ENCODE measurements at regions not wholly inside any gene's neighbourhood (a gene's known extent, or its start where the extent isn't known, plus 50 kb on each side); places are given as distances from the start of the nearest gene placed in this dataset.

DNA sequence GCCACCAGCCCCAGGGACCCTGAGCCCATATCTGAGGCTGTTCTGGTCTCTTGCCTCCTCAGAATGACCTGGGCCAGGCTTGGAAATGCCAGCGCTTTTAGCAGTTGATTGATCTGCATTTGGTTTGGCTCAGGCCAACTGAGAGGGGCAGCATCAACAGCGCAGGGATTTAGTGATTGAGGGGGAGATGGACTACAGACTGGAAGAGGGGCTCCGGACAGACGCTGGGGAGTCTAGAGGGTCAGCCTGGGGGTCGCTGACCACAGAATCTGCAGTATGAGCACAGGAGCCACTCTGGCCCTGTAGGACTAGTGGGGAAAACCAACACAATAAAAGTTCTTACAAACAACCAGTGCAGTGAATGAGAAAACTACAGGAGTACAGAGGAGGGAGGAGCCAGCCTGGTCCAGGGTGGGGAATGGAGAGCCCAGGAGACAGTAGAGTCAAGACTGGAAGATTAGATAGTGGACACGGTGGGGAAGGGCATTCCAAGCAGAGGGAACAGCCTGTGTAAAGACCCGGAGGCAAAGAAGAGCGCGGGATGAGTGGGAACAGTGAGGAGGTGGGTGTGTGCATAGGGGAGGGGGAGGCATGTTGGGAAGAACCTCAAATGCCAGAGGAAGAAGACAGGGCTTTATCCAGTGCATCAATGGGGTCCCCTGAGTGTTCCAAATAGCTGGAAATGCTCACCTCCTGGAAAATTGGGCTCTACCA, 128.9 kb downstream of the MRM1 start:
- H3K4me3 ChIP-seq (ENCODE audit: control insufficient read depth, low read depth, low read length): no peak overlapping the region
- no peak for DNase-seq (ENCODE audit: low read depth)
- TF ChIP-seq, protein P1, sequence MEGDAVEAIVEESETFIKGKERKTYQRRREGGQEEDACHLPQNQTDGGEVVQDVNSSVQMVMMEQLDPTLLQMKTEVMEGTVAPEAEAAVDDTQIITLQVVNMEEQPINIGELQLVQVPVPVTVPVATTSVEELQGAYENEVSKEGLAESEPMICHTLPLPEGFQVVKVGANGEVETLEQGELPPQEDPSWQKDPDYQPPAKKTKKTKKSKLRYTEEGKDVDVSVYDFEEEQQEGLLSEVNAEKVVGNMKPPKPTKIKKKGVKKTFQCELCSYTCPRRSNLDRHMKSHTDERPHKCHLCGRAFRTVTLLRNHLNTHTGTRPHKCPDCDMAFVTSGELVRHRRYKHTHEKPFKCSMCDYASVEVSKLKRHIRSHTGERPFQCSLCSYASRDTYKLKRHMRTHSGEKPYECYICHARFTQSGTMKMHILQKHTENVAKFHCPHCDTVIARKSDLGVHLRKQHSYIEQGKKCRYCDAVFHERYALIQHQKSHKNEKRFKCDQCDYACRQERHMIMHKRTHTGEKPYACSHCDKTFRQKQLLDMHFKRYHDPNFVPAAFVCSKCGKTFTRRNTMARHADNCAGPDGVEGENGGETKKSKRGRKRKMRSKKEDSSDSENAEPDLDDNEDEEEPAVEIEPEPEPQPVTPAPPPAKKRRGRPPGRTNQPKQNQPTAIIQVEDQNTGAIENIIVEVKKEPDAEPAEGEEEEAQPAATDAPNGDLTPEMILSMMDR (conservative IDR thresholded peaks at IDR 0.05; ENCODE audit: control insufficient read depth, insufficient read depth, low read depth, low read length): no peak

DNA sequence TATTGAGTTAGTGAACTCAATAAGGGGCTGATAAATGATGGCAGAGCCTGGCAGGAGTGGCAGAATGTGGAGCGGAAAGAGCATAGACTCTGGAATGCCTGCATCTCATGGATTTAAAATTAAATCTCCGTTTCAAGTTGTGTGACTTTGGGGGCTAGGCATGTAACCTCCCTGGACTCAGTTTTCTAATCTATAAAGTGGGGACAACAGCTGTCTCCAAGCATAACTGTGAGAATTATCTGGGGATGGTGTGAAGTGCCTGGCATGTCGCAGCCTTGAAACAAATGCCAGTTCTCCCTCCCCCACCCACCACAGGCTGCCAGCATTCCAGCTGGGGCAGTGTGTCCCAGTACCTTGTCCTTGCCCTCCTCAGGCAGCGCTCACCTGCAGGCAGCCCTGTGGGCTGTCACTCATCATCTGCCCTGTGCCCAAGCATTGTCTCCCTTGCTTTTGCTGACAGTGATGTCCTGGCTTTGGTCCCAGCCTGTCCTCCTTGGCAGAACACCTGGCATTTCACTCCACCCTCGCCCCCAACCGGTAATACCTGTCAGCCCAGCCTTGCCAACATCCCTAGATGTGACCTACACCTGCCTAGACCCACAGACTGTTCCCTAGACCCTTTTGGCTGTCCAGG, 129.6 kb downstream of the MRM1 start:
- no peak for DNase-seq (ENCODE audit: low read depth)
- no peak overlapping the region for H3K4me3 ChIP-seq (ENCODE audit: control insufficient read depth, low read depth, low read length)
- TF ChIP-seq, protein P1 (conservative IDR thresholded peaks at IDR 0.05; ENCODE audit: control insufficient read depth, insufficient read depth, low read depth, low read length): no peak

DNA sequence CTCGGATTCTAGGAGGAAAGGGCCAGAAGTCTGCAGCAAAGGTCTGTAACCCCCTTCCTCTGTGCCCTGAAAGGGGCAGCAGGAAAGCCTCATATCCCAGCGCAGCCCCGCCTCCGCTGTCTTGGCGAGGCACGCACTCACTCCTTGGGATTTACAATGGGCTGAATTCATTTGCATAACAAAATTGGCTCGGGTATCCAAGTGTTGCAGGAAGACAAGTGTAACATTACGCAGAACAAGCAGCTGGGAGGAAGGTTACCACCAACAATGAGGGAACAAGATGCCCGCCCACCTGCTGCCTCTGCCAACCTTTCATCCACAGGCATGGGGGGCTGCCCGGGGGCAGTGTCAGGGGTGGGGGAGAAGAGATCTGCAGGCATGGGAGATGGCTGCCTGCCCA, 130.4 kb downstream of the MRM1 start:
- no peak for DNase-seq (ENCODE audit: low read depth)
- H3K4me3 ChIP-seq (ENCODE audit: control insufficient read depth, low read depth, low read length): no peak overlapping the region
- TF ChIP-seq, protein P1 (conservative IDR thresholded peaks at IDR 0.05; ENCODE audit: control insufficient read depth, insufficient read depth, low read depth, low read length): no peak

DNA sequence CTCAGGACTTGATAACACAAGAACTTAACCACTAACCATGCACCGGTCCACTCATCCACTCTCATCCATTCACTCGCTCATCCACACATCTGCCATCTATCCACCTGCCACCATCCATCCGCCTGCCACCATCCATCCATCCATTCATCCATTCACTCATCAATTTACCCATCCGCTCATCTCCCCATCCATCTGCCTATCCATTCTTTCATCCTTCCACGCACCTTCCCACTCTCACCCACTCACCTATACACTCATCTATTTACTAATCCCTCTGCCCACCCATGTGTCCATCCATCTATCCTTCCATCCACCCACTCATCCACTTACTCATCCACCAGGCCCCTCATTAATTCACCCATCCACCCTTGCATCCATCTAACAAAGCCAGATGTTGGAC, 131.0 kb downstream of the MRM1 start:
- no peak for DNase-seq (ENCODE audit: low read depth)
- TF ChIP-seq, protein P1 (conservative IDR thresholded peaks at IDR 0.05; ENCODE audit: control insufficient read depth, insufficient read depth, low read depth, low read length): no peak
- H3K4me3 ChIP-seq (ENCODE audit: control insufficient read depth, low read depth, low read length): no peak overlapping the region

DNA sequence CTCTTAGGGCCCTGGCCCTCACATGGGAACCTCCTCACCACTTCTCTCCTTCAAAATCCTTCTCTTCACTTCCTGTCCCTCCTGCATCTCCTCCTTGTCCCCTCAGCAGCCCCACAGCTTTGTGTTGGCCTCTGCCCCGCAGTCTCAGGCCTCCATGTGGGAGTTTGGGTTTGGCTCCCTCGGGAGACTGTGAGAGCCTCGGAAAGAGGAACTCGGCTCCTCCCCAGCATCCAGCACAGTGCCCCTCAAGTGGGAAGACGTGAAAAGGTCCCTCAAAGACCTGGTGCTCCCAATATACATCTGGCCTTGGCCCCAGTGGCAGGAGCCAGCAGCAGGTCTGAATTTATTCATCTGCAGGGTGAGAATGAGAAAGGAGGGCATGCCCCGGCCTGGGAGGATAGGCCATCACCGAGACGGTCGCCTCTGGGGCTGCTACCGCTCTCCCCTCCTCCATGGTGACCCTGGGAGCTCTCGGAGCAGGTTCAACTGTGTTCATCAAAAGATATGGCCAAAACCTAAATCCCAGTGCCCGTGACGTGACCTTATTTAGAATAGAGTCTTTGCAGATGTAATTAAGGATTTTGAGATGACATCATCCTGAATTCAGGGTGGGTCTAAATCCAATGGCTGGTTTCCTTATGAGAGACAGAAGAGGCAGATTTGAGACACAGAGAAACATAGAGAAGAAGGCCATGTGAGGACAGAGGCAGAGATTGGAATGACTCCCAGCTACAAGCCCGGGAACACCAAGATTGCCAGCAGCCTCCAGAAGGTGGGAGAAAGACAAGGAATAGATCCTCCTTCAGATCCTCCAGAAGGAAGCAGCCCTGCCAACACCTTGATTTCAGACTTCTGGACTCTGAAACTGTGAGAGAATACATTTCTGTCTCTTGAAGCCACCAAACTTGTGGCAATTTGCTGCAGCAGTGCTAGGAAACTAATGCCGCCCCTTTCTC, 135.1 kb downstream of the MRM1 start:
- no peak for DNase-seq (ENCODE audit: low read depth)
- TF ChIP-seq, protein P1 (conservative IDR thresholded peaks at IDR 0.05; ENCODE audit: control insufficient read depth, insufficient read depth, low read depth, low read length): no peak
- H3K4me3 ChIP-seq (ENCODE audit: control insufficient read depth, low read depth, low read length): no peak overlapping the region

DNA sequence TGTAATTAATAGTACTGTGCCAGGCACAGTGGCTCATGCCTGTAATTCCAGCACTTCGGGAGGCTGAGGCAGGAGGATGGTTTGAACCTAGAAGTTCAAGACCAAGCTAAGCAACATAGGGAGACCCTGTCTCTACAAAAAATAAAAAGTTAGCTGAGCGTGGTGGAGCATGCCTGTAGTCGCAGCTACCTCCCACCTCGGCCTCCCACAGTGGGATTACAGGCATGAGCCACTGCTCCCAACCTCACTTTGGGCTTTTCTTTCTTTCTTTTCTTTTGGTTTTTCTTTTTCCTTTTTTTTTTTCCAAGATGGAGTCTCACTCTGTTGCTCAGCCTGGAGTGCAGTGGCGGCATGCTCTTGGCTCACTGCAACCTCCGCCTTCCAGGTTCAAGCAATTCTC, 137.8 kb downstream of the MRM1 start:
- TF ChIP-seq, protein P1 (conservative IDR thresholded peaks at IDR 0.05; ENCODE audit: control insufficient read depth, insufficient read depth, low read depth, low read length): no peak
- DNase-seq (ENCODE audit: low read depth): no peak
- H3K4me3 ChIP-seq (ENCODE audit: control insufficient read depth, low read depth, low read length): no peak overlapping the region

All from fibroblast of mammary gland (primary cell).